Loucy (cell line): ENCODE measurements at regions not wholly inside any gene's neighbourhood (a gene's known extent, or its start where the extent isn't known, plus 50 kb on each side); places are given as distances from the start of the nearest gene placed in this dataset.

Experiments
- H2AFZ ChIP-seq: fragments of 200-600 bp; sonication (generic); 2 replicates; pipeline ENCODE4 v1.6.0; 2016; ENCODE audit warnings: antibody characterized with exemption, mild to moderate bottlenecking, low read length, moderate library complexity
- H3F3A ChIP-seq: fragments of 200-600 bp; 2 replicates; pipeline ENCODE4 v1.6.0; 2016; ENCODE audit warnings: antibody characterized with exemption, low read depth, mild to moderate bottlenecking
- H3K27me3 ChIP-seq: fragments of 200-600 bp; sonication (generic); 2 replicates; pipeline ENCODE4 v1.6.1; 2014; ENCODE audit warnings: low read length, mild to moderate bottlenecking; ENCODE audit not compliant: insufficient read depth, poor library complexity, severe bottlenecking
- H3K36me3 ChIP-seq: fragments of 200-600 bp; sonication (generic); 2 replicates; pipeline ENCODE4 v1.6.1; 2016; ENCODE audit warnings: low read length; ENCODE audit not compliant: insufficient read depth
- H3K4me1 ChIP-seq: fragments of 200-600 bp; sonication (generic); 2 replicates; pipeline ENCODE4 v1.5.1; 2014; ENCODE audit warnings: low read length, mild to moderate bottlenecking; ENCODE audit not compliant: insufficient read depth, poor library complexity, severe bottlenecking
- H3K4me2 ChIP-seq: fragments of 200-600 bp; sonication (generic); 2 replicates; pipeline ENCODE4 v1.6.0; 2014; ENCODE audit warnings: antibody characterized with exemption, low read length, low read depth, mild to moderate bottlenecking; ENCODE audit not compliant: poor library complexity, severe bottlenecking
- H3K4me3 ChIP-seq: fragments of 200-600 bp; sonication (generic); 2 replicates; pipeline ENCODE4 v1.5.1; 2014; ENCODE audit warnings: low read length, mild to moderate bottlenecking, mixed read lengths; ENCODE audit not compliant: poor library complexity, severe bottlenecking
- H3K79me2 ChIP-seq: fragments of 200-600 bp; sonication (generic); 2 replicates; pipeline ENCODE4 v1.6.1; 2014; ENCODE audit warnings: low read length; ENCODE audit not compliant: insufficient read depth
- H3K9ac ChIP-seq: fragments of 200-600 bp; sonication (generic); 2 replicates; pipeline ENCODE4 v1.6.0; 2014; ENCODE audit warnings: mild to moderate bottlenecking, low read depth, low read length, moderate library complexity; ENCODE audit not compliant: poor library complexity, severe bottlenecking
- H3K9me2 ChIP-seq: fragments of 200-600 bp; sonication (generic); replicated peaks from 2 replicates; pipeline ENCODE4 v1.6.1; 2016; ENCODE audit warnings: low read depth, low read length, mixed read lengths
- H3K9me3 ChIP-seq: fragments of 200-600 bp; sonication (generic); 2 replicates; pipeline ENCODE4 v1.6.1; 2014; ENCODE audit warnings: mild to moderate bottlenecking, antibody characterized with exemption, low read length, low read depth; ENCODE audit not compliant: insufficient read depth
- H4K20me1 ChIP-seq: fragments of 200-600 bp; sonication (generic); 2 replicates; pipeline ENCODE4 v1.6.0; 2014; ENCODE audit warnings: antibody characterized with exemption, low read length, mild to moderate bottlenecking; ENCODE audit not compliant: insufficient read depth, poor library complexity, severe bottlenecking
- EZH2phosphoT487 ChIP-seq: fragments of 200-600 bp; IDR thresholded peaks from 2 replicates; pipeline ENCODE4 v1.6.1; 2018; ENCODE audit warnings: antibody characterized with exemption, mild to moderate bottlenecking, moderate library complexity, borderline replicate concordance
- TF ChIP-seq, protein P1 (sequence below): fragments of 200-600 bp; sonication (generic); conservative IDR thresholded peaks from 2 replicates; pipeline ENCODE4 v1.5.1; 2014; ENCODE audit warnings: mild to moderate bottlenecking, antibody characterized with exemption, low read length

DNA sequence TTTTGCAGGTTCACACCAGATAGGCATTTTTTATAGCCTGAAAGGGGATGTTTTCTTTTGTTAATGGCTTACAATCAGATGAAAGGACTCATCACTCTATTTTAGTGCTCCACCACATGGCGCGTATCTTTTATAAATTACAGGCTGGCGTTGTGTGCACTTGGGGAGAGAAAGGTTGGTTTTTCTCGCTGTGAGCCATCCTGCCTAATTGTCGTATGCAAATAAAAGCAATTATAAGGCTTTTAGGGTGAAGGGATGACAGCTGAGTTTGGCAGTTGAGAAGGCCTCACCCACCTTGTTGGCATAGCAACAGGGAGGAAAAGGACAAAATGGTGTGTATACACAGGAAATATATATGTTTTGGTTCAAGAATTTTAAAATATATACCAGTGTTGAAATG is 268.0 kb downstream of the NR2F2 start:
- Histone ChIP-seq H3K4me3 (no peak overlapping the region), H4K20me1 (no peaks in the 10 kb centered on the region), H2AFZ (no peak overlapping the region), H3K79me2 (no peaks in the 10 kb centered on the region), H3F3A (no peaks in the 10 kb centered on the region), H3K4me1 (no peaks in the 10 kb centered on the region), H3K9me3 (no peaks in the 10 kb centered on the region), H3K36me3 (no peaks in the 10 kb centered on the region), H3K9me2 (no peaks in the 10 kb centered on the region), H3K4me2 (no peak overlapping the region), H3K27me3 (no peaks in the 10 kb centered on the region), H3K9ac (no peak overlapping the region)
- TF ChIP-seq, protein P1, sequence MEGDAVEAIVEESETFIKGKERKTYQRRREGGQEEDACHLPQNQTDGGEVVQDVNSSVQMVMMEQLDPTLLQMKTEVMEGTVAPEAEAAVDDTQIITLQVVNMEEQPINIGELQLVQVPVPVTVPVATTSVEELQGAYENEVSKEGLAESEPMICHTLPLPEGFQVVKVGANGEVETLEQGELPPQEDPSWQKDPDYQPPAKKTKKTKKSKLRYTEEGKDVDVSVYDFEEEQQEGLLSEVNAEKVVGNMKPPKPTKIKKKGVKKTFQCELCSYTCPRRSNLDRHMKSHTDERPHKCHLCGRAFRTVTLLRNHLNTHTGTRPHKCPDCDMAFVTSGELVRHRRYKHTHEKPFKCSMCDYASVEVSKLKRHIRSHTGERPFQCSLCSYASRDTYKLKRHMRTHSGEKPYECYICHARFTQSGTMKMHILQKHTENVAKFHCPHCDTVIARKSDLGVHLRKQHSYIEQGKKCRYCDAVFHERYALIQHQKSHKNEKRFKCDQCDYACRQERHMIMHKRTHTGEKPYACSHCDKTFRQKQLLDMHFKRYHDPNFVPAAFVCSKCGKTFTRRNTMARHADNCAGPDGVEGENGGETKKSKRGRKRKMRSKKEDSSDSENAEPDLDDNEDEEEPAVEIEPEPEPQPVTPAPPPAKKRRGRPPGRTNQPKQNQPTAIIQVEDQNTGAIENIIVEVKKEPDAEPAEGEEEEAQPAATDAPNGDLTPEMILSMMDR, result no peak
- TF ChIP-seq EZH2phosphoT487, result no peak

DNA sequence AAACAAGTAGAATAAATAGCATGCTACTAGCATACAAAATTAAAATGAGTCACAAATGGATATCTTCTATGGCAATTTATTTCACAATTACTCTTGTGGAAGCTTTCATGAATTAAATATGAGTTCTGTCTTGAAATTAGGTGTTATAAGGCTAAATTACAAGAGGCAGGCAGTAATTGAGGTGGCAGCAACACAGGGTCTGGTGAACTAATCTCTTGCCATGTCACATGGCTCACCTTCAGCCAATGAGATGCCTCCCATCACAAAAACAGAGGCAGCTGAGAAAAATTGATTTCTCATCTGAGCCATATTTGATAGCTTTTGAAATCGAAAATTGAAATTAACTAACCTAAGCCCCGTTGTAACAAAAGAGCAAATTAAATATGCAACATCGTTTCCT is 268.8 kb downstream of the NR2F2 start:
- Histone ChIP-seq H3K36me3 (no peaks in the 10 kb centered on the region), H3F3A (no peaks in the 10 kb centered on the region), H3K4me3 (no peak overlapping the region), H3K27me3 (no peaks in the 10 kb centered on the region), H3K4me2 (no peak overlapping the region), H3K4me1 (no peaks in the 10 kb centered on the region), H4K20me1 (no peaks in the 10 kb centered on the region), H3K9me2 (no peaks in the 10 kb centered on the region), H3K9ac (no peak overlapping the region), H3K9me3 (no peaks in the 10 kb centered on the region), H2AFZ (no peak overlapping the region), H3K79me2 (no peaks in the 10 kb centered on the region)
- TF ChIP-seq, protein P1, result no peak
- no peak for TF ChIP-seq EZH2phosphoT487

DNA sequence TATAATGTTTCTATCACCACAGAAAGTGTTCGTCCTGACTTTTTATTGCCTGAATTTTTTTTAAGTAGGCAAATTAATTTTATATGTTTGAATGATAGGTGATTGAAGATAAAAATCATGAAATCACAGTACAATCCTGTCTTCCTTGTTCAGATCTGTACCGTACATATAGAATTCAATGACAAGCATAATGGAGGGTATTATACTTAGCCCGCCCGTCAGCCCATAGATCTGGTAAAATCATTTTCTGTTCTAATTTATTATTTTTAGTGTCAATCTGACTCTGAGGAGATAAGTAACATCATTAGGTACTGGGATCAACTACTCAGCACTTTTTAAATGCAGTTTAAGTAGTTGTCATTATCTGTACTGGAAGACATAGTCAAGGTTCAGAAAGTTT is 269.9 kb downstream of the NR2F2 start:
- H3K4me3 ChIP-seq, result no peak overlapping the region
- H3K9me2 ChIP-seq, result no peaks in the 10 kb centered on the region
- TF ChIP-seq EZH2phosphoT487, result no peak
- TF ChIP-seq, protein P1, result no peak
- no peaks in the 10 kb centered on the region for H3F3A ChIP-seq
- no peaks in the 10 kb centered on the region for H3K9me3 ChIP-seq
- no peak overlapping the region for H2AFZ ChIP-seq
- no peaks in the 10 kb centered on the region for H3K79me2 ChIP-seq
- no peaks in the 10 kb centered on the region for H3K4me1 ChIP-seq
- H3K4me2 ChIP-seq, result no peak overlapping the region
- H3K36me3 ChIP-seq, result no peaks in the 10 kb centered on the region
- no peaks in the 10 kb centered on the region for H4K20me1 ChIP-seq
- H3K9ac ChIP-seq, result no peak overlapping the region
- no peaks in the 10 kb centered on the region for H3K27me3 ChIP-seq
